Activated naive CD4-positive, alpha-beta T cell treated with anti-CD3 and anti-CD28 coated beads, Interleukin-2, amount 50 U/mL, for 72 hours (primary cell): ENCODE measurements at regions not wholly inside any gene's neighbourhood (a gene's known extent, or its start where the extent isn't known, plus 50 kb on each side); places are given as distances from the start of the nearest gene placed in this dataset.

Experiments used
- ATAC-seq, 2 donors: fragments of 150-1000 bp; cut with Tn5 transposase; 2 replicates each; pipeline ENCODE4 v1.10.0; 2021; ENCODE audit warnings: mild to moderate bottlenecking in 2 of 2, moderate library complexity in 2 of 2
- DNase-seq, 2 donors: peaks; one replicate each; pipeline ENCODE4 v3.0.0; 2021 to 2022; ENCODE audit warnings: low spot score in 2 of 2
- H3K27ac Mint-ChIP-seq, 2 donors: one replicate each; pipeline ENCODE4 v1.8.0; 2022; ENCODE audit warnings: mild to moderate bottlenecking in 2 of 2, mixed read lengths in 2 of 2
- H3K36me3 Mint-ChIP-seq, 2 donors: one replicate each; pipeline ENCODE4 v1.8.0; 2022; ENCODE audit warnings: mixed read lengths in 2 of 2
- H3K9me3 Mint-ChIP-seq, 2 donors: one replicate each; pipeline ENCODE4 v1.8.0; 2022; ENCODE audit warnings: mixed read lengths in 2 of 2

DNA sequence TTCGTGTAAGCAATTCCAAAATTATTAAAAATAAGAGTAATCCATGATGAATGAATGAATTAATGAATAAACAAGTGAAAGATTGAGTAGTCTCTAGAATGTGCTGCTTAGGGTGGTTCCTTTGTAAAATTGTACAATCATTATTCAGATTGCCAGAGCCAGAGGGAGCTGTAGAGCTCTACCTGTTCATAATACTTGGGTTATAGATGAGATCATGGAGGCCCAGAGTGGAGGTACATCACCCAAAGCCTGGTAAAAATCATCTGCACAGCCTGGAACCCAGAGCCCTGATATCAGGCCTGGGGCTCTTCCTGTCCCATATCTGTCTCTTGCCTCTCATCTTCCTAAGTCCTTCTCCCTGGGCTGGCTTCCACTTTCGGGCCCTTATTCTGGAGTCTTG, 297.2 kb downstream of the RPLP1 start:
- DNase-seq (no peak), ATAC-seq (peak; percentile 41 to 54)
- peaks cover 12 to 33% of the 10 kb centered on the region in 2 donors for H3K9me3 Mint-ChIP-seq
- no peak overlapping the region for H3K27ac Mint-ChIP-seq
- H3K36me3 Mint-ChIP-seq: peaks cover 31 to 65% of the 10 kb centered on the region in 2 donors

DNA sequence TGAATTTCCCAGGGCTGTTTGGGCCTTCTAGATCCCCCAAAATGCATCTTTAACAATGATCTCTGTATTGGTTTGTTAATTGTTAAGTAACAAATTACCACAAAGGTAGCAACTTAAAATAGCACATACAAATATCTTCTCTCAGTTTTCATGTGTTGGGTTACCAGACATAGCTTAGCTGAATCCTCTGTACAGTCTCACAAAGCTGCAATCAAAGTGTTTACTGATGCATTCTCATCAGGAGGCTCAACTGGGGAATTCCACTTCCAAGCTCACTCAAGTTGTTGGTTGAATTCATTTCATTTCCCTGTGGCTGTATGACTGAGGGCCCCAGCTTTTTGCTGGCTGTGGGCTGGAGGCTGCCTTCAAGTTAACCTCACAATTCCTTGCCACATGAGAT, 297.6 kb downstream of the RPLP1 start:
- no peak overlapping the region for H3K27ac Mint-ChIP-seq
- H3K36me3 Mint-ChIP-seq: peaks cover 34 to 67% of the 10 kb centered on the region in 2 donors
- DNase-seq (no peak), ATAC-seq (peak; percentile 38 to 41)
- peaks cover 13 to 33% of the 10 kb centered on the region in 2 donors for H3K9me3 Mint-ChIP-seq

DNA sequence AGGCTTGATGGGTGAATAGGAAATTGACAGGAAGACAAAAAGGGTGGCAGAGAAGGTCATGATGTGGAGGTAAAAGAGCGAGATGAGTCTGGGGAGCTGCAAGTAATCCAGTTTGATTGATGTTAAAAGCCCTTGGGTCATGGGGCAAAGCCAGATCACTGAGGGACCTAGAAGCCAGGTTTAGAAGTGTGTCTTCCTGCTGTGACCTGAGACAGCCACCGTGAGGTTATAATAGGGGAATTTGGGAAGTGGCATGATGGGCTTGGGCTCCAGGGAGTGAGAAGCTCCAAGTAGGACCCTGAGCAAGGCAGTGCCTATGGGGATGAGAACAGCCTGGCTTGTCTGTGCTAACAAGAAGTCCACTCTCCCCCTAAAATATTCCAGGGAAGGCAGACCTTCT, 298.5 kb downstream of the RPLP1 start:
- peak overlapping the region in 1 of 2 donors; percentile 16 for H3K27ac Mint-ChIP-seq
- DNase-seq (no peak), ATAC-seq (no peak)
- peaks cover 34 to 67% of the 10 kb centered on the region in 2 donors for H3K36me3 Mint-ChIP-seq
- H3K9me3 Mint-ChIP-seq: peaks cover 13 to 33% of the 10 kb centered on the region in 2 donors

DNA sequence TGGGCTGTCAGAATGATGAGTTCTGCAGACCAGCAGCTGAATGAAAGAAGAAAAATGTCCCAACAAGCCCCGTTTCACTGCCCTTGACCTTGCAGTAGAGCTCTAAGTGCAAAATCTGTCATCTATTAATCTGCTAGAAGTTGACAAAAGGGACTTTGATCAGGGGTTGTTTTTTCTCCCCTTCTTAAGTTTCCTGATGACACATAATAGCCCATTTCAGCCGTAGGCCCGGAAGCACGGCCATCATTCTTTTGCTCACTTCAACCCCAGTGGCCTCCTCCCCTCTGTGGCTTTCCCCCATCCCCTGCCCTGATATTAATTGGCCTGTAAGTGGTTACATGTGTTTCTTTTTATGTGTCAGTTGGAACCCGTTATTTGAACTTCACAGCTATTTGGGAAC, 298.9 kb downstream of the RPLP1 start:
- peaks cover 13 to 33% of the 10 kb centered on the region in 2 donors for H3K9me3 Mint-ChIP-seq
- H3K27ac Mint-ChIP-seq: no peak overlapping the region
- ATAC-seq (no peak), DNase-seq (no peak)
- peaks cover 34 to 67% of the 10 kb centered on the region in 2 donors for H3K36me3 Mint-ChIP-seq

DNA sequence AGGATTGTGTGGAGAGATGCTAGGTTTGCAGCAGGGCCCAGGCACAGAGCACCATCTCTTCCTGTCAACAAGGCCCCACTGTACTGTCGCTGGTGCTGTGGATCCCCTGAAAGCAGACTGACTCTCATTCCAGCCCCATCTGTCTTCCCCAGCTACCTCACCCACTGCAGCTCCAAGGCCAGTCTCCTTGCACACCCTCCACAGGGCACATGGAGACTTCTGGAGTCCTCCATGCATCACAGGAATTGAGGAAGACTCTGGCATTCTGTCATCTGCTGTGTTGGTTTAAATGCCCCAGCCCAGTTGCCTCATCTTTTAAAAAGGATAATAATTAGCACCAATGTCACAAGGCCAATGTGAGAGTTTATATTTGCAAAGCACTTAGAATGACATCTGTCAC, 301.2 kb downstream of the RPLP1 start:
- ATAC-seq (no peak), DNase-seq (no peak)
- H3K9me3 Mint-ChIP-seq: peaks cover 13 to 26% of the 10 kb centered on the region in 2 donors
- H3K27ac Mint-ChIP-seq: peak overlapping the region in 1 of 2 donors; percentile 51
- H3K36me3 Mint-ChIP-seq: peaks cover 34 to 63% of the 10 kb centered on the region in 2 donors

DNA sequence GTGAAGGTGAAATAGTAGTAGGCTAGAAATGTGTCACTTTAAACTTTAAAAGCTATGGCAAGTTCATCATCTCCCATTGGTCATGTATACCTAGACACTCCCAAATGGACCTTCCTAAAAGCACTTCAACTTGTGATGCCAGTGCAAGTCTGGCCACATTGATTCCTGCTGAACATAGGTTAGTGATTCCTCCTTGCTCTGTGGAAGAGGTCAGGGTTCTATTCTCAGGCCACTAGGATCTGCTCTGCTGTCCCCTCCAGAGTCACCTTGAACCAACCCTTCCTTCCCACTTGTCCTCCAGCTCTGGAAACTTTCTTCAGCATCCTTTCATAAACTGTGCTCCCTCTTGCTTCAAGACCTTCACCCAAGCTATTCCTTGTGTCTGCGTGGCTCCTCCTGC, 301.7 kb downstream of the RPLP1 start:
- Mint-ChIP-seq H3K9me3 (peaks cover 13 to 25% of the 10 kb centered on the region in 2 donors), H3K27ac (peak overlapping the region; percentile 63 to 85), H3K36me3 (peaks cover 37 to 61% of the 10 kb centered on the region in 2 donors)
- DNase-seq (no peak), ATAC-seq (no peak)

DNA sequence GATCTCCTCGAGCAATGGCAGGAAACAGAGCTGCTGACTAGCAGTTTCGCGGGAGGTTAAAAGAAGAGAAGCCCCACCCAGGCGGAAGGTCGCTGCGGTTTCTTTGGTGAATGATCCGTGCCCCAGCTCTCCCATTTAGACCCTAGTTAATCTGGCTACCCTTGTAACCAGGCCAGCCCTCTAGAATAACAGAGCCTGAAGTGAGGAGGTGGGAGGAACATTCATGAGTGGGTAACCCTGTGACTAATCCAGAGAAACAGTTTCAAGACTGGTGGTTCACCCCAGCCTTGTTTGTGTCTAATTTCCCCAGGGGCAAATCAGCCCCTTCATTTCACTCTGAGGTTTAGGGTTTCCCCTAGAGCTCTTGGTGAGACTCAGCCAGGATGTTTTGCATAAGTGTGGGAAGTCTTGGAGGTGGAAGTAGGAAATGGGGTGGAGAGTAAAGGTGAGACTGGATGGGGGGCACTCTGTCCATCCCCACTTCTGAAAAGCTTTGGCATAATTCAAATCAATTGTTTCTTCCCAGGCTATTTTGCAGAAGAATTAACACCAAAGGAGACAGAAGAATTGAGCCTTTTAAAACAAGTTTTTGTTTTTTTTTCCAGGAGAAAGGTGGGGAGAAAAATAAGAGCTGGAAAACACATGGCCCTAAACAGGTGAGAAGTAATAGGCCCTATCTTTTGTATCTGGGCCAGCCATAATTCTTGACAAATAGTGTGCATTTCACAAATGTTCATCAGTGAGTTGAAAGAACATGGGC, 303.1 kb downstream of the RPLP1 start:
- peak; percentile 82 to 86 for DNase-seq
- Mint-ChIP-seq H3K36me3 (peaks cover 36 to 52% of the 10 kb centered on the region in 2 donors), H3K9me3 (peaks cover 13 to 19% of the 10 kb centered on the region in 2 donors), H3K27ac (peak overlapping the region; percentile 85 to 96)
- ATAC-seq: peak; percentile 73 to 78

DNA sequence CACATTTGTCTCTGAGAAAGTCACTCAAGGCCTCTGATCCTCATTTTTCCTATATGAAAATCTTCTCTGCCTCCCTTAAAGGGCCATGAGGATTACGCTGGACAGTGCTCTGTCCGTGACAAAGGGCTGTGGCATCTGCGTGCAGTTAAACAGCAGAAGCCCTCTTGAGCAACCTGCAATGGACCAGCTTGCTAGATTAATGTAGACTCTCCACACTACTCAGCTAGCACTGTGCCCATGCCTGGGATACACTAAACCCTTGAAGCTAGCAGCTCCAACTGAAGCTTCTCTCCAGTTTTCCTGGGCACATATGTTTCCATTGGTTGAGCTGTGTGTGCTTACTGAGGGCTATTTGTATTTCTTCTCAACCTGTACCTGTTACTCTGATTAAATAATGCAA, 303.8 kb downstream of the RPLP1 start:
- Mint-ChIP-seq H3K27ac (peak overlapping the region; percentile 85 to 96), H3K9me3 (peaks cover 18 to 19% of the 10 kb centered on the region in 2 donors), H3K36me3 (peaks cover 32 to 51% of the 10 kb centered on the region in 2 donors)
- ATAC-seq (no peak), DNase-seq (no peak)

DNA sequence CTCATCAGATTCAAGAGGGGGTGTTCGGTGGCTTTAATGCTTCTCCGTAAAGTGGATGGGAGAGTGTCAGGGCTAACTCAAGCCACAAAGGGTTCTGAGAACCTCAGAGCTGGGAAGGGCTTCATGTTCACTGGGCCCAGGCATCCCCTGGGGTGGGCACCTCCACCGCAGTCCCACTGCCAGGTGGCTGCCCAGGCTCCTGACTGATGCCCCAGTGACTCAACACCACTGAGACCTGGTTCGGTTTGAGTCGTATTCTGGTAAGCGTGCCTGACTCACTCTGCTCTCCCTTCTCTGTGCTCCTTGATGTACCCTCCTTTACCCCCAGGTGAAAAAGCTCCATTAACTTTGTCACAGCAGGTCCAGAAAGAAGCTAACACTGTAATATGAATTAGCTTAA, 304.6 kb downstream of the RPLP1 start:
- ATAC-seq: peak; percentile 61 to 67
- Mint-ChIP-seq H3K27ac (peak overlapping the region; percentile 85 to 92), H3K36me3 (peaks cover 31 to 50% of the 10 kb centered on the region in 2 donors), H3K9me3 (peaks cover 19 to 21% of the 10 kb centered on the region in 2 donors)
- peak; percentile 76 to 86 for DNase-seq

DNA sequence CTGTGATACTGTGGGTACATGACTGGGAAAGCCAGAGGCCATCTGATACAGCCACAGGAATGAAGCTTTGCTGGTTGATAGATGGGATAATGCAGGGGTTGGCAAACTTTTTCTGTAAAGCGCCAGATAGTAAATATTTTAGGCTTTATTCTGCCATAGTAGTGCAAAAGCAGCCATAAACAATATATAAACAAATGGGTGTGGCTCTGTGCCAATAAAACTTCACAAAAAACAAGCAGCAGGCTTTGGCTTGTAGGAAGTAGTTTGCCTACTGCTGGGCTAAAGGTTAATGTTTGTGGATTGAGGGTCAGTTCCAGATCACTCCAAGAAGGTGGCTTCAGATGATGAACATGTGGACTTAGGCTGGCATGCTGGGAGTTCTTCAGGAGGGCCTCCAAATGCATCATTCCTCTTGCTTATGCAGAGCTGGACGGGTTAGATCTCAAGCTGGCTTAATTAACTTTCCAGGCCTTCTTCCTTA, 305.7 kb downstream of the RPLP1 start:
- Mint-ChIP-seq H3K36me3 (peaks cover 19 to 41% of the 10 kb centered on the region in 2 donors), H3K27ac (peak overlapping the region; percentile 85 to 98), H3K9me3 (peaks cover 12 to 13% of the 10 kb centered on the region in 2 donors)
- DNase-seq (no peak), ATAC-seq (no peak)

DNA sequence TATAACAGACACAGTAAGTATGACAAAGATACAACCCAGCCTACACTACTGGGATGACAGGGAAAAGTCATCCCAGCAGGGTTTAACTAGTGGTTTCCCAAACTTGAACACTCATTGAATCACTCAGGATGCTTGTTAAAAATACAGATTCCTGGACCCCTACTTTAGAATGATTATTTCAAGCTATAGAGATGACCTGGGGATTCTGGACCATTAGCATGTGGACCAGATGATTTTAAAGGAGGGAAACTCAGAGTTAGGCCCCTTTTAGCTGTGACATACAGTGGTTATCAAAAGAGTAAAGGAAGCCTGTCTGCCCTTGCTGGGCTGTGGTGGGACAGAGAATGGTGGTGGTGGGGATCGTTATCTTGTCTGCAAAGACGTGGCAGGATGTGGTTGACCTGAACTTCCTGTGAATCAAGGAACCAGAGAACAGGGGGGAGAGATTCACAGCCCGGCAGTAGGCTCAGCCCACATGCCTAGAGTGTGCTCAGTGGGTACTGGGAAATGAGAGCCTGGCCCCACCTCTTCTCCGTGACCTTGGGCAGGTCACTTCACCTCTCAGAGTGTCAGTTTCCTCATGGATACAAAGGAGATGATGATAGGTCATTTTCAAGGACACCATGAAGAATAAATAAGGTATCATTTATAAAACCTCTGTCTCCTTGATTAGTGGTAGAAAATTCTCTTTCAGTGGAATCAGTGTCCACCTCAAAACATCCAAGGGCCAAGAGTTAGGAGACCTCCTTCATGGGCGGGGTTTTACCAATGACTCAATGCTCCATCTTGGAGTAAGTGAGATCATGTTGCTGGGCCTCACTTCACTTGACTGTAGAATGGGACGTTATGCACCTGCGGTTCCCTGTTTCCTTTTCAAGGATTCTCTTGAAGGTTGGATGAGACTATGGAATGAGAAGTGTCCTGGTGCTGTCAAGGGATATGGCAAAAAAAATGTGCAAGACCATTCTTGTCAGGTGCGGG, 306.5 kb downstream of the RPLP1 start:
- peak overlapping the region; percentile 85 to 98 for H3K27ac Mint-ChIP-seq
- ATAC-seq (peak; percentile 57 to 60), DNase-seq (peak; percentile 79 to 89)
- H3K9me3 Mint-ChIP-seq: peaks cover 12 to 14% of the 10 kb centered on the region in 2 donors
- H3K36me3 Mint-ChIP-seq: peaks cover 16 to 39% of the 10 kb centered on the region in 2 donors

DNA sequence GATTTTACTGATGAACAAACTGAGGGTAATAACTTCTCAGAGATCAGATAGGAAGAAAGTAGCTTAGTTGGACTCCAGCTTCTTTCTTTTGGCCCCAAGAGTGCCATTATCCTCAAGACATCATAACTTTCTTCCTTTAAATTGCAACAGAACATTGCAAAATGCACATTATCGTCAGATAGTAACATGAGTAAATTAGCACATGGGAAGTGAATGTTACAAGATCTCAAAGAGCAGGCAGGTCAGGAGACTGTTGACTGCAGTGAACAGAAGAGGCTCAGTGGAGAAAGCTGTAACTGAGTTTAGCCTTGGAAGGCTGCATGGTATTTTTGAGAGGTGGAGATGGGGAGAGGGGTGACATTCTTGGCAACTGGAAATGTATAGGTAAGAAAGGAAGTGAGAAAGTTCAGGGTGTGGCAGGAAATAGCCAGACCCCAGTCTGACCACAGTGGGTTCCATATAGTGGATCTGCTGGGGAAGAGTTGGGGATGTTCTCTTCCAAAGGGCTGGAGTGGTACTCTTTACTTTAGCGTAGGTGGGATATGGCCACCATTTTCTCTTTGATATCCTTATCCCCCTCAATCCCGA, 307.7 kb downstream of the RPLP1 start:
- Mint-ChIP-seq H3K9me3 (peaks cover 5 to 10% of the 10 kb centered on the region in 2 donors), H3K36me3 (peaks cover 8 to 34% of the 10 kb centered on the region in 2 donors), H3K27ac (peak overlapping the region; percentile 85 to 98)
- ATAC-seq: no peak
- no peak for DNase-seq

DNA sequence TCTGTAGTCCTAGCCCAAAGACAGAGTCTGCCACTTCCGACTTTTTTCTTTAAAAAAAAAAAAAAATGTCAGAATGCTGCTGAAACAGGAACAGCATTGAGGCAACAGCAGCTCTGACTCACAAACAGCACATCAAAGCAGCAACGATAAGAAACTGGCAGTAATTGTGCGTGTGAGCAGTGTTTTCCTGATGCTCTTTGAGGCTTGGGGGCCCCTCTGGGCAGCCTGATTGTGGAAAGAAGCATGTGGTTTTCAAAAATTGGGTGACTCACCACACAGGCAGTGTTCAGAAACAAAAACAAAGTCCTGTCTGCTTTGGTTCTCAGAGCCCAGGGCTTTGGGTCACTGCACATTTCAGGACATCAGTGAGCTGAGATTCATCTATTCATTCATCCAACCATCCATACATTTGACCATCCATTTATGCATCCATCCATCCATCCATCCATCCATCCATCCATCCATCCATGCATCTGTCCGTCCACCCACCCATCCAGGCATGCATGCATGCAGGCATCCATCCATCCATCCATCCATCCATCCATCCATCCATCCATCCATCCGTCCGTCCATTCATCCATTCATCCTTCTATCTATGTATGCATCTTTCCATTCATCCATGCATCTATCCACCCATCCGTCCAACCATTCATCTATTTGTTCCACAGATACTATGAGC, 308.4 kb downstream of the RPLP1 start:
- Mint-ChIP-seq H3K36me3 (peaks cover 8 to 35% of the 10 kb centered on the region in 2 donors), H3K9me3 (peaks cover 5 to 10% of the 10 kb centered on the region in 2 donors), H3K27ac (peak overlapping the region; percentile 85 to 98)
- ATAC-seq (peak; percentile 66 to 72), DNase-seq (peak; percentile 79 to 91)

DNA sequence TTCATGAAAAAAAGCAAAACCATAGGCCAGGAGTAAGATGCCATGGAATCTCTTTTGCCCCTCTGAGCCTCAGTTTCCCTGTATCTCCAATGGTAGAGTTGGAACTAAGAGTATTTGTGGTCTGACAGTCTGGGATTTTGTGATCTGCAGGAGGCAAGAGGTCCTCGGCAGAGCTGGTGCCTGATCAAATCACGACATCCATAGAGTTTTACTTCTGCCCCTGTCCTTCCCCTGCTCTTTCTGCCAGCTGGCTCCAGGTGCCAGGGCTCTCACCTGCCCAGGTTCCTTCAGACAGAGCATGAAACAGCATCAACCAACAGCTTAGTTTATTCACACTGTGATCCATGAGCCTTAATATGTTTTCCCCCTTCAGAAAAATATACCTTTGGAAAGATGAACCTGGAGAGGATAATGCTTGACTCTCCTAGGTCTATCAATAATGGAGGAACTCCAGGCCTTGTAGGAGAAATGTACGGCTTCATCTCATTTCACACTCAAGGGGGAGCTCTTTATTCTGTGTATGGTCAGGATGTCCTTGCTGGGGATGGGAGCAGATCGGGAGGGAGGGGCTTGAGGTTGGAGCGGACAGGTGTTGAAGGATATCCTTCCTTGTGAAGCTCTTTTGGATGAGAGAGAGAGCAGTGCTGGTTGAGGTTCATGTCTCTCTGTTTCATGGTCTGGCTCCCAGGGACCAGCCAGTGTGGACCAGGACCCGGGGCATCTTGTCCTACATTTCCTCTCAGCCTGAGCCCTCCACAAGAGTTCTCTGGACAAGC, 309.9 kb downstream of the RPLP1 start:
- ATAC-seq: no peak
- Mint-ChIP-seq H3K9me3 (peaks cover 5 to 10% of the 10 kb centered on the region in 2 donors), H3K27ac (peak overlapping the region; percentile 57 to 85), H3K36me3 (peaks cover 8 to 46% of the 10 kb centered on the region in 2 donors)
- no peak for DNase-seq

DNA sequence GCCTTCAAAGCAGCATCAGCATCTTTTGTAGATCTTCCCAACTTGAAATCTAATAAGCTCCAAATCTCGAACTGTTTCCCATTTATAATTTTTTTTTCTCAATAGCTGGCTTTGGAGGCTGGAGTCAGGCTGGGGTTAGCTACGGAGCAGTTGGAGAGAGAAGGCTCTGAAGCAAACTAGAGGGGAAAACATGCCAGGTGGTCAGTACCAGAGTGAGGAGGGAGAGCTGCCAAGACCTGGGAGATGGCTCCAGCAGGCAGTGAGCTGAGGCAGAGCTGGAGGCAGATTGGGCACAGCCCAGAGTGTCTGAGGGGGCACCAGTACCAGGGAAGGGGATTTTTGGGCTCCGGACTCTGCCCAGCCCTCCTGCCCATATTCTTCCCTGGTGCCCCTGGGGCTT, 311.2 kb downstream of the RPLP1 start:
- ATAC-seq (no peak), DNase-seq (no peak)
- no peak overlapping the region for H3K27ac Mint-ChIP-seq
- H3K9me3 Mint-ChIP-seq: peaks cover 5 to 10% of the 10 kb centered on the region in 2 donors
- H3K36me3 Mint-ChIP-seq: peaks cover 8 to 45% of the 10 kb centered on the region in 2 donors
